H9 (cell line): ENCODE measurements at regions not wholly inside any gene's neighbourhood (a gene's known extent, or its start where the extent isn't known, plus 50 kb on each side); places are given as distances from the start of the nearest gene placed in this dataset.

Experiments
- DNase-seq: peaks from one replicate; pipeline ENCODE4 v3.0.0-alpha.2; 2017
- H2AFZ ChIP-seq: one replicate; pipeline ENCODE4 v1.6.1; 2013; ENCODE audit warnings: mild to moderate bottlenecking, low read length, control low read depth, moderate library complexity
- H2AK5ac ChIP-seq: 2 replicates; pipeline ENCODE4 v1.6.1; 2013; ENCODE audit warnings: low read length, control low read depth, mixed read lengths; ENCODE audit not compliant: insufficient read length
- H2BK120ac ChIP-seq: one replicate; pipeline ENCODE4 v1.6.1; 2013; ENCODE audit warnings: low read depth, mild to moderate bottlenecking, low read length, control low read depth, inconsistent platforms; ENCODE audit not compliant: poor library complexity, severe bottlenecking
- H2BK12ac ChIP-seq: 2 replicates; pipeline ENCODE4 v1.6.1; 2013; ENCODE audit warnings: low read length, control low read depth, mixed read lengths, low read depth; ENCODE audit not compliant: insufficient read length
- H2BK15ac ChIP-seq: 2 replicates; pipeline ENCODE4 v1.6.1; 2013; ENCODE audit warnings: low read depth, low read length, control low read depth
- H2BK20ac ChIP-seq: one replicate; pipeline ENCODE4 v1.6.1; 2013; ENCODE audit warnings: low read depth, mild to moderate bottlenecking, low read length, control low read depth, inconsistent platforms; ENCODE audit not compliant: poor library complexity, severe bottlenecking
- H2BK5ac ChIP-seq: 2 replicates; pipeline ENCODE4 v1.6.1; 2013; ENCODE audit warnings: low read length, control low read depth, mixed read lengths; ENCODE audit not compliant: insufficient read length
- H3K14ac ChIP-seq: 2 replicates; pipeline ENCODE4 v1.6.1; 2013; ENCODE audit warnings: low read length, control low read depth; ENCODE audit not compliant: insufficient read depth
- H3K18ac ChIP-seq: 2 replicates; pipeline ENCODE4 v1.6.1; 2013; ENCODE audit warnings: low read depth, mild to moderate bottlenecking, mixed read lengths, low read length, control low read depth; ENCODE audit not compliant: insufficient read length
- H3K23ac ChIP-seq: 2 replicates; pipeline ENCODE4 v1.6.1; 2013; ENCODE audit warnings: low read length, control low read depth, mixed read lengths, low read depth; ENCODE audit not compliant: insufficient read length
- H3K23me2 ChIP-seq: 2 replicates; pipeline ENCODE4 v1.6.1; 2013; ENCODE audit warnings: low read depth, mild to moderate bottlenecking, mixed read lengths, low read length, control low read depth; ENCODE audit not compliant: insufficient read length, poor library complexity, severe bottlenecking
- H3K27ac ChIP-seq: 2 replicates; pipeline ENCODE4 v1.5.1; 2013; ENCODE audit warnings: low read length, control low read depth, mixed read lengths, low read depth; ENCODE audit not compliant: insufficient read length
- H3K27me3 ChIP-seq: 2 replicates; pipeline ENCODE4 v1.6.1; 2013; ENCODE audit warnings: low read length, control low read depth, inconsistent platforms; ENCODE audit not compliant: insufficient read depth
- H3K4ac ChIP-seq: 2 replicates; pipeline ENCODE4 v1.6.1; 2013; ENCODE audit warnings: low read depth, mild to moderate bottlenecking, control low read depth, inconsistent platforms, low read length, moderate library complexity
- H3K4me1 ChIP-seq: 2 replicates; pipeline ENCODE4 v1.6.1; 2013; ENCODE audit warnings: low read length, control low read depth, inconsistent platforms; ENCODE audit not compliant: insufficient read depth
- H3K4me2 ChIP-seq: 2 replicates; pipeline ENCODE4 v1.6.1; 2013; ENCODE audit warnings: low read length, control low read depth, mixed read lengths; ENCODE audit not compliant: insufficient read length, insufficient read depth
- H3K56ac ChIP-seq: 2 replicates; pipeline ENCODE4 v1.6.1; 2013; ENCODE audit warnings: low read depth, mild to moderate bottlenecking, mixed read lengths, low read length, control low read depth; ENCODE audit not compliant: insufficient read length
- H3K79me1 ChIP-seq: 2 replicates; pipeline ENCODE4 v1.6.1; 2013; ENCODE audit warnings: low read depth, mild to moderate bottlenecking, moderate library complexity, low read length, control low read depth, inconsistent platforms; ENCODE audit not compliant: insufficient read depth, poor library complexity, severe bottlenecking
- H3K79me2 ChIP-seq: 2 replicates; pipeline ENCODE4 v1.6.1; 2013; ENCODE audit warnings: low read length, control low read depth, inconsistent platforms; ENCODE audit not compliant: insufficient read depth
- H3K9ac ChIP-seq: 2 replicates; pipeline ENCODE4 v1.6.1; 2013; ENCODE audit warnings: low read length, control low read depth, mixed read lengths; ENCODE audit not compliant: insufficient read length; ENCODE audit errors: extremely low read depth
- H3K9me3 ChIP-seq: one replicate; pipeline ENCODE4 v1.6.1; 2013; ENCODE audit warnings: low read depth, low read length, inconsistent platforms; ENCODE audit not compliant: control insufficient read depth
- H3T11ph ChIP-seq: one replicate; pipeline ENCODE4 v1.6.1; 2013; ENCODE audit warnings: mild to moderate bottlenecking, low read length, control low read depth, inconsistent platforms
- H4K20me1 ChIP-seq: one replicate; pipeline ENCODE4 v1.6.1; 2013; ENCODE audit not compliant: control insufficient read depth, insufficient read length, insufficient read depth
- H4K5ac ChIP-seq: 2 replicates; pipeline ENCODE4 v1.6.1; 2013; ENCODE audit warnings: low read depth, mild to moderate bottlenecking, mixed read lengths, low read length, control low read depth; ENCODE audit not compliant: insufficient read length
- H4K8ac ChIP-seq: replicated peaks from 2 replicates; pipeline ENCODE4 v1.6.1; 2013; ENCODE audit warnings: low read length, control low read depth, mixed read lengths, low read depth; ENCODE audit not compliant: insufficient read length
- H4K91ac ChIP-seq: 2 replicates; pipeline ENCODE4 v1.6.1; 2013; ENCODE audit warnings: low read depth, mild to moderate bottlenecking, moderate library complexity, mixed read lengths, low read length, control low read depth; ENCODE audit not compliant: insufficient read length
- H3K27ac Mint-ChIP-seq, 3 experiments: 2 replicates in 2 of 3; 3 replicates in 1 of 3; pipeline ENCODE4 v1.8.0; 2020 to 2021; ENCODE audit warnings: mixed read lengths in 3 of 3, mild to moderate bottlenecking in 1 of 3, moderate library complexity in 1 of 3
- H3K27me3 Mint-ChIP-seq: 2 replicates; pipeline ENCODE4 v1.8.0; 2021; ENCODE audit warnings: low read depth, mild to moderate bottlenecking, moderate library complexity, mixed read lengths
- H3K36me3 Mint-ChIP-seq, 3 experiments: 2 replicates in 2 of 3; 3 replicates in 1 of 3; pipeline ENCODE4 v1.8.0; 2020 to 2021; ENCODE audit warnings: low read depth in 3 of 3, mixed read lengths in 3 of 3; ENCODE audit not compliant: insufficient read depth in 1 of 3
- H3K4me1 Mint-ChIP-seq, 2 experiments: 2 replicates each; pipeline ENCODE4 v1.8.0; 2020; ENCODE audit warnings: mixed read lengths in 2 of 2
- H3K4me3 Mint-ChIP-seq, 2 experiments: 2 replicates in 1 of 2; 3 replicates in 1 of 2; pipeline ENCODE4 v1.8.0; 2020 to 2021; ENCODE audit warnings: mild to moderate bottlenecking in 2 of 2, mixed read lengths in 2 of 2, moderate library complexity in 1 of 2
- H3K9me3 Mint-ChIP-seq, 2 experiments: 2 replicates in 1 of 2; 3 replicates in 1 of 2; pipeline ENCODE4 v1.8.0; 2020; ENCODE audit warnings: mild to moderate bottlenecking in 2 of 2, mixed read lengths in 2 of 2, moderate library complexity in 1 of 2
- WGBS: extraction: QIAGEN DNeasy Blood & Tissue Kit; methylation state at CpG from one replicate; pipeline ENCODE4 v1.1.7; 2013; ENCODE audit warnings: missing lambda C conversion rate, low lambda C conversion rate, mixed read lengths; ENCODE audit not compliant: insufficient read length; ENCODE audit errors: extremely low coverage; 5-methylcytosine and 5-hydroxymethylcytosine counted together
- TF ChIP-seq, protein P1 (sequence below): fragments of 200-600 bp; sonication (generic); conservative IDR thresholded peaks from 3 replicates; pipeline ENCODE4 v1.8.0; 2021; ENCODE audit warnings: antibody characterized with exemption, mild to moderate bottlenecking

DNA sequence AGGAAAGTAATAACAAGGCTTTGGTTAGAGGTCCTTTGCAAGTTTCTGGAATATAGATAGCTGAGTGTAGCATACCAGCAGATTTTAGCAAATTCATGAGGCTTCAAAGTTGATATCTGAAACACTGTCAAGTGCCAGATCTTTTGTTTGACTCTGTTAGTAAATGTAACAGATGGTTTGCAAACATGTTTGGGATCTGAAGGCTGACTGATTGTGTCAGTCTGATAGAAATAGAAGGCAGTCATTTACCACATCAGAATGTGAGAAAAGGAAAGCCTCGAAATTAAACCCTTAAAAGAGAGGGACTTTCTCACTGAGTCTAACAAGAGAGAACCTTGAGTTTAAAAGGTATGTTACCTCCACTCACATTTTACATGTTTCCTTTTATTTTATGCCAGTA is 371.5 kb downstream of the KIF2B start:
- TF ChIP-seq, protein P1, sequence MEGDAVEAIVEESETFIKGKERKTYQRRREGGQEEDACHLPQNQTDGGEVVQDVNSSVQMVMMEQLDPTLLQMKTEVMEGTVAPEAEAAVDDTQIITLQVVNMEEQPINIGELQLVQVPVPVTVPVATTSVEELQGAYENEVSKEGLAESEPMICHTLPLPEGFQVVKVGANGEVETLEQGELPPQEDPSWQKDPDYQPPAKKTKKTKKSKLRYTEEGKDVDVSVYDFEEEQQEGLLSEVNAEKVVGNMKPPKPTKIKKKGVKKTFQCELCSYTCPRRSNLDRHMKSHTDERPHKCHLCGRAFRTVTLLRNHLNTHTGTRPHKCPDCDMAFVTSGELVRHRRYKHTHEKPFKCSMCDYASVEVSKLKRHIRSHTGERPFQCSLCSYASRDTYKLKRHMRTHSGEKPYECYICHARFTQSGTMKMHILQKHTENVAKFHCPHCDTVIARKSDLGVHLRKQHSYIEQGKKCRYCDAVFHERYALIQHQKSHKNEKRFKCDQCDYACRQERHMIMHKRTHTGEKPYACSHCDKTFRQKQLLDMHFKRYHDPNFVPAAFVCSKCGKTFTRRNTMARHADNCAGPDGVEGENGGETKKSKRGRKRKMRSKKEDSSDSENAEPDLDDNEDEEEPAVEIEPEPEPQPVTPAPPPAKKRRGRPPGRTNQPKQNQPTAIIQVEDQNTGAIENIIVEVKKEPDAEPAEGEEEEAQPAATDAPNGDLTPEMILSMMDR, result no peak
- H3K9me3 Mint-ChIP-seq, result peaks cover 7 to 8% of the 10 kb centered on the region in 2 experiments; a peak in 4 of 5 replicates

More for the DNA sequence above, 371.5 kb downstream of the KIF2B start:
- Histone ChIP-seq H4K91ac (no peak overlapping the region), H3K23ac (no peak overlapping the region), H3K27me3 (no peaks in the 10 kb centered on the region), H3K9me3 (no peaks in the 10 kb centered on the region), H3K79me2 (no peaks in the 10 kb centered on the region), H2BK5ac (no peak overlapping the region), H3K56ac (no peak overlapping the region), H3K18ac (no peak overlapping the region), H2BK15ac (no peak overlapping the region), H3K9ac (no peak overlapping the region), H4K5ac (no peak overlapping the region), H3T11ph (no peak overlapping the region), H3K4ac (no peak overlapping the region), H2BK20ac (no peak overlapping the region), H2BK12ac (no peak overlapping the region), H2AFZ (no peak overlapping the region), H3K4me2 (no peak overlapping the region), H4K8ac (no peak overlapping the region), H3K27ac (no peak overlapping the region), H2AK5ac (no peak overlapping the region), H3K14ac (no peak overlapping the region), H4K20me1 (no peaks in the 10 kb centered on the region), H3K79me1 (no peaks in the 10 kb centered on the region), H3K23me2 (no peaks in the 10 kb centered on the region), H2BK120ac (no peak overlapping the region), H3K4me1 (no peaks in the 10 kb centered on the region)
- H3K4me1 Mint-ChIP-seq, result no peaks in the 10 kb centered on the region
- no peak overlapping the region for H3K4me3 Mint-ChIP-seq
- no CpG with 5 or more reads among the region's 1 CpG for WGBS
- H3K27me3 Mint-ChIP-seq, result no peaks in the 10 kb centered on the region
- no peak overlapping the region for H3K27ac Mint-ChIP-seq
- peaks cover 4 to 21% (median 4%) of the 10 kb centered on the region in 3 experiments; a peak in 5 of 7 replicates for H3K36me3 Mint-ChIP-seq
- no peak for DNase-seq
